ENCODE measurements at regions not wholly inside any gene's neighbourhood (a gene's known extent, or its start where the extent isn't known, plus 50 kb on each side); places are given as distances from the start of the nearest gene placed in this dataset.
"Not testable (repeated sequence)": the region's sequence is repeated elsewhere in the genome, so short reads cannot be mapped to it uniquely, and the experiment has no call there.

GRCh38 chr4:181007751-181008150 lies 1235.5 kb upstream of the TENM3 start:
- no peak for DNase-seq (ENCODE audit: low spot score)

GRCh38 chr4:181008164-181008563 lies 1235.0 kb upstream of the TENM3 start:
- no peak for DNase-seq (ENCODE audit: low spot score)

GRCh38 chr4:181013162-181013561 lies 1230.0 kb upstream of the TENM3 start:
- DNase-seq (ENCODE audit: low spot score) = no peak

- DNase-seq (ENCODE audit: low spot score) = no peak
Observed at GRCh38 chr4:181017038-181017437, 1226.2 kb upstream of the TENM3 start.

- no peak for DNase-seq (ENCODE audit: low spot score)
Observed at GRCh38 chr4:181018472-181018871, 1224.7 kb upstream of the TENM3 start.

GRCh38 chr4:181018913-181019312 lies 1224.3 kb upstream of the TENM3 start:
- DNase-seq (ENCODE audit: low spot score) = no peak

GRCh38 chr4:181020456-181020855 lies 1222.7 kb upstream of the TENM3 start:
- DNase-seq (ENCODE audit: low spot score) = no peak

GRCh38 chr4:181021213-181021612 lies 1222.0 kb upstream of the TENM3 start:
- no peak for DNase-seq (ENCODE audit: low spot score)

- not testable (repeated sequence) for DNase-seq (ENCODE audit: low spot score)
Observed at GRCh38 chr4:181030135-181030921, 1212.9 kb upstream of the TENM3 start.

GRCh38 chr4:181030961-181031360 lies 1212.2 kb upstream of the TENM3 start:
- no peak for DNase-seq (ENCODE audit: low spot score)

- DNase-seq (ENCODE audit: low spot score) = no peak
Observed at GRCh38 chr4:181043486-181043885, 1199.7 kb upstream of the TENM3 start.

GRCh38 chr4:181046809-181047208 lies 1196.4 kb upstream of the TENM3 start:
- DNase-seq (ENCODE audit: low spot score) = no peak

GRCh38 chr4:181051931-181052330 lies 1191.3 kb upstream of the TENM3 start:
- DNase-seq (ENCODE audit: low spot score) = no peak

- no peak for DNase-seq (ENCODE audit: low spot score)
Observed at GRCh38 chr4:181061787-181062186, 1181.4 kb upstream of the TENM3 start.

GRCh38 chr4:181063212-181063611 lies 1180.0 kb upstream of the TENM3 start:
- no peak for DNase-seq (ENCODE audit: low spot score)

GRCh38 chr4:181077341-181077740 lies 1165.9 kb upstream of the TENM3 start:
- DNase-seq (ENCODE audit: low spot score) = no peak

GRCh38 chr4:181078196-181078595 lies 1165.0 kb upstream of the TENM3 start:
- no peak for DNase-seq (ENCODE audit: low spot score)

- no peak for DNase-seq (ENCODE audit: low spot score)
Observed at GRCh38 chr4:181083757-181084361, 1159.3 kb upstream of the TENM3 start.

GRCh38 chr4:181085557-181085956 lies 1157.6 kb upstream of the TENM3 start:
- no peak for DNase-seq (ENCODE audit: low spot score)

- DNase-seq (ENCODE audit: low spot score) = no peak
Observed at GRCh38 chr4:181105487-181105886, 1137.7 kb upstream of the TENM3 start.

GRCh38 chr4:181106398-181106797 lies 1136.8 kb upstream of the TENM3 start:
- no peak for DNase-seq (ENCODE audit: low spot score)

- DNase-seq (ENCODE audit: low spot score) = no peak
Observed at GRCh38 chr4:181108237-181108636, 1135.0 kb upstream of the TENM3 start.

- no peak for DNase-seq (ENCODE audit: low spot score)
Observed at GRCh38 chr4:181119186-181119585, 1124.0 kb upstream of the TENM3 start.

GRCh38 chr4:181121733-181122132 lies 1121.5 kb upstream of the TENM3 start:
- DNase-seq (ENCODE audit: low spot score) = no peak

Data from left forelimb (tissue), 1 donor.